ELF-1 (cell line): ENCODE measurements at regions not wholly inside any gene's neighbourhood (a gene's known extent, or its start where the extent isn't known, plus 50 kb on each side); places are given as distances from the start of the nearest gene placed in this dataset.

Experiments used
- DNase-seq: peaks from one replicate; pipeline ENCODE4 v3.0.0-alpha.2; 2016; ENCODE audit warnings: low read depth, low spot score

DNA sequence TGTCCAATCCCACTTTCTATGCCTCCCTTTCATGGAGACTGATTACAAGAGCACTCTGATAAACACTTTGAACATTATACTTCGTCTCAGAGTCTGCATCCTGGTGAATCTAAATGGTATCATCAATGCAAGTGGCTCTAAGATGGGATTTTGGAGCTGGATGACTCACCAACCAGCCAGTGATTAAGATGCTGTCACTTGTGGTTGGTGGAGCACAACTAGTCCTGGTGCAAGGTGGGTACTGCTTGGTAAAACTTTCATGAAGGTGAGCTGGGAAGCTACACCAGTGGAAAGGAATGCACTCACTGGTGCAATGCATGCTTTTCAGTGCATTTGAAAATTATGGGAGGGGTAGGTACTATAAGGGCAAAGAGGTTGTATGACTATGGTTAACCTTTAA is 137.7 kb upstream of the TRIB2 start:
- no peak for DNase-seq

DNA sequence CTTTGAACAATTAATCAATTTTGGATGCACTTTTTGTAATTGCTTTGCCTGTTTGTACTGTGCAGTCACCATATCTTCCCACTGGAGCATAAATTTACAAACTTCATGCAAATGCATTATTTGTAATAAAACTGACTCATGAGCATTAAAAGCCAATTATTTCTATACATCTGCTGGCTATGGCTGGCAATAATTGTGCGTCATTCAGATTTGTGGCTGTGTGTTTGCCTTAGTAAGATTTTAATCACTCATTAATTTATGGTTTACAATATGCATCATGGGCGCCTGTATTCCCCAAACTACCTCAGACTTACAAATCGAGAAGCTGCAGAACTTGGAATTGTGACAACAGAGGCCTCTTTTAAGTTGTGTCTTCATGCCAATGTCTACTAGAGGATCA is 132.4 kb upstream of the TRIB2 start:
- no peak for DNase-seq

- DNase-seq, result no peak
Measured at GRCh38 chr2:12585784-12586183, 131.0 kb upstream of the TRIB2 start.

DNA sequence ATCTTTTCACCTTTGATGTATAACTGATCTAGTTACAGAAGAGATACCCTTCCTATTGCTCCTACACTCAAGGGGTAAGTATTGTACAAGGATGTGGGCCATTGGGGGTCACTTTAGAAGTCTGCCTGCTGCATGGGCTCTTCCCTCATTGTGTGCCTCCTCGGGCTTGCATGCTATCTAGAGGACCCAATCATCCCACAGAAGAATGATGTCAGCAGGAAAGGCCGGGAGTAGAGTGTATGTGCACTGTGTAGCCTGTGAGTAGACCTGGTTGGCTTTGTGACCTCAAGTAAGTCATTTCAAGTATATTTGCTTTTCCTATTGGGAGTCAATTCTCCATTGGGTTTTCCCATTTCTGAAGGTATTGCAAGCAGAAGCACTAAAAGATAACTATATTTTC is 129.5 kb upstream of the TRIB2 start:
- DNase-seq, result no peak

GRCh38 chr2:12587729-12588522 is 128.8 kb upstream of the TRIB2 start:
- DNase-seq, result no peak

DNA sequence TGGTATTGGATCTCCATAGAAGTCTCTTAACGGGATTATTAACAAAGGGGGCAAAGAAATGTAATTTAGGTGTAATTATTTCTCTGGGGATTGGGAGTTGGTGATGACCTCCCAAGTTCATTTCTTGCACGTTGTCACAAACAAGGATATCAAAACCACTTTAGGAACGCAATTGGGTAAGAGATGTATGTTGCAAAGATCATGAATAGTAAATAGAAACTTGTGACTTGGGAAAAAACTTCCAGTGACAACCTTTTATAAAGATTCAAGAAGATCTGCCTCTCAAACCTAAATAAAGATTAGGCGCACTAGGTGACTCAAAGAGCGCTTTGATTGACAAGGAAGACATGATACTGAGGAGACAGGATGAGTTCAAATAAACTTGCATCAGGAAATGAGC is 127.8 kb upstream of the TRIB2 start:
- DNase-seq, result no peak

- DNase-seq, result no peak
Measured at GRCh38 chr2:12589802-12590320, 126.9 kb upstream of the TRIB2 start.

GRCh38 chr2:12592296-12592695 is 124.4 kb upstream of the TRIB2 start:
- DNase-seq, result no peak

GRCh38 chr2:12594590-12594989 is 122.1 kb upstream of the TRIB2 start:
- no peak for DNase-seq

- no peak for DNase-seq
Measured at GRCh38 chr2:12596771-12597170, 120.0 kb upstream of the TRIB2 start.

GRCh38 chr2:12597610-12598009 is 119.1 kb upstream of the TRIB2 start:
- no peak for DNase-seq

DNA sequence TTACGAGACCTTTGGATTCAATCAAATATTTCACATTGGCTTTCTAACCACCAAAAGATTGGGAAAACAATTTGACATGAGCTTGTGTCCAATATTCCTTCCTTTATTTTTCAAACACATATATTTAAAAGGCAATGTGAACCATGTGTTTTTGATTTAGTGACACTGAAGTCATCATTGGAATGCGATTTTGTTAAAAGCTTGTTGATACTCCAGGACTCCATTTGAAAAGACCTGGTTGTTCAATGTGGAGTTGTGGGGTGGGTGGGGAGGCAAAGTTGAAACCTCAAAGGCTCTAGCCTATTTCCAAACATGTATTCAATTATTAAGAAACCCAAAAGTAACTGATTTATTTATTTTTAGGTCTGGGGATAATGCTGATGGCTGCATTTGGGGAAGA is 114.1 kb upstream of the TRIB2 start:
- no peak for DNase-seq

GRCh38 chr2:12603781-12604295 is 112.9 kb upstream of the TRIB2 start:
- no peak for DNase-seq

DNA sequence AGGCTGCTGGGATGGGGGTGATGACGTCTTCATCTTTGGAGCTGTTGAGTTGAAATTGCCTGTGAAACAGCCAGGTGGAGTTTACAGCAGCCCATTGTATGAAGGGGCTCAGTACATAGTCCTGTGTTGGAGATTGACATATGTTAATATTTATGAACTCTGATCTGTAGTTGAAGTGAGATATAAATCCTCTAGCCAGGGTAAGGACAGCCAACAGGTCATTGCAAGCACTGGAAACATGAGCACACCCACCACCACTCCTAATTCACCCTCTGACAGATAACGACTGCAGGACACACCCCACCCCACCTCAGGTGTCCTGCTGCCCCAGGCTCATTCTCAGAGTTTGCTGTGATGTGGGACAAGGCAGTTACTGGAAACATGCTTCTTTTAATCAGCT is 112.4 kb upstream of the TRIB2 start:
- no peak for DNase-seq

GRCh38 chr2:12605366-12605765 is 111.4 kb upstream of the TRIB2 start:
- no peak for DNase-seq

DNA sequence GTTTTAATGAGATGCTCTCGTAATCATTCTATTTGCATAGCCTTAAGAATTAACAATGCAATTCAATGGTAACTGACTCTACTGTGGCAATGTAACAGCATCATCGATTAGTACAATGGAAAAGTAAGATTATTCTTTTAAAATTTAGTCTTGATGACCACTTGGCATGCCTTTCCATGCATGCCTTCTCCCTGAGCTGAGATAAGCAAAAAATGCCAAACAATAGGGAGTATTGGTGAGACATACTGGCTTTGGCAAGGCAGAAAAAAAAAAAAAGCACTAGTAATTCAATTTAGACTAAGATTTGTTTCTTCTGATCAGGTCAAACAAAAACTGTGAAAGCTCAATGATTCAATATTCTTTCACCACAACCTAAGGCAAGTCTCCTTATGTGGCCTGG is 110.8 kb upstream of the TRIB2 start:
- DNase-seq, result no peak

GRCh38 chr2:12606472-12607000 is 110.2 kb upstream of the TRIB2 start:
- no peak for DNase-seq

DNA sequence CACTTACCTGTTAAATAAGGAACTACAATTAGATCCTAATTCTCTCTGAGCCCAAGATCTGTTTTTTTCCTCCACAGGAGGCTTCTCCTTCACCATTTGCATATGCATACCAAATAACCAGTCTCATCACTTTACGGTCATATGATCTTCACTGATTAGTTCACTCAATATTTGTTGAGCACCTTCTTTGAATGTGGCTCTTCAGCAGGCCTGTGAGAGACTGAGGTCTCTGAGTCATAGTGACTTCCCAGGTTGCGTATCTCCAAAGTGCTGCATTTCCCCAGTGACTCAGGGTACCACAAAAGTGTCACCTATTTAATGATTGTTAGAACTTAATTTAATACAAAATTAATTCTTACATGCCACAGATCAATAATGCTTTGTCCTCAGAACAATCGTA is 108.8 kb upstream of the TRIB2 start:
- no peak for DNase-seq

DNA sequence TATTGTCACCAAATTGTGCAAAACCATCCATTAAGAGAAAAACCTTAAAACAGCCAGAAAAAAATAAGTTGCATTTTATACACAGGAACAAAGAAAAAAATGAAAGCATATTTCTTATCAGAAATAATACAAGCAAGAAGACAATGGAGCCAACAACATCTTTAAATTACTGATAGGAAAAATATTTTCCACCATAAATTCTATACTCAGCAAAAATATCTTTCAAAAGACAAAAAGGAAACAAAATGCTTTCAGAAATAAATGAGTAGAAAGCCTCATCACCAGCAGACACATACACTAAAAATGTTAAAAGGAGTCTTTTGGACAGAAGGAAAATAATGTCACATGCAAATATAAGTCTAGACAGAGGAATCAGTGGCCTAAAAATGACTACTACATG is 106.4 kb upstream of the TRIB2 start:
- DNase-seq, result no peak

- DNase-seq, result no peak
Measured at GRCh38 chr2:12612168-12612567, 104.6 kb upstream of the TRIB2 start.

DNA sequence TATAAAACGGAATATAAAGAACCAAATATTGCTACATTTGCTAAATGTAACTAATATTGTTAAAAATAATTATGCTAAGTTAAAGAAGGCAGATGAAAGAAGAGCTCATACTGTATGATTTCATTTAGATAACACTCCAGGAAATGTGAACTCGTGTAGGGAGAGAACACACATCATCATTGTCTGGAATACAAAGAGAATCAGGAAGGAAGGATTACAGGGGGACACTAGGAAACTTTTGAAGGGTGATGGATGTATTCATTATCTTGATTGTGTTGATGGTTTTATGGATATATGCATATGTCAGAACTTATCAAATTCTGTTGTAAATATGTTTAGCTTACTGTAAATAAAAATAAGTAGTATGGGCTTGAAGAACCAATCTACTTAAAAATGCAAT is 104.1 kb upstream of the TRIB2 start:
- DNase-seq, result no peak

DNA sequence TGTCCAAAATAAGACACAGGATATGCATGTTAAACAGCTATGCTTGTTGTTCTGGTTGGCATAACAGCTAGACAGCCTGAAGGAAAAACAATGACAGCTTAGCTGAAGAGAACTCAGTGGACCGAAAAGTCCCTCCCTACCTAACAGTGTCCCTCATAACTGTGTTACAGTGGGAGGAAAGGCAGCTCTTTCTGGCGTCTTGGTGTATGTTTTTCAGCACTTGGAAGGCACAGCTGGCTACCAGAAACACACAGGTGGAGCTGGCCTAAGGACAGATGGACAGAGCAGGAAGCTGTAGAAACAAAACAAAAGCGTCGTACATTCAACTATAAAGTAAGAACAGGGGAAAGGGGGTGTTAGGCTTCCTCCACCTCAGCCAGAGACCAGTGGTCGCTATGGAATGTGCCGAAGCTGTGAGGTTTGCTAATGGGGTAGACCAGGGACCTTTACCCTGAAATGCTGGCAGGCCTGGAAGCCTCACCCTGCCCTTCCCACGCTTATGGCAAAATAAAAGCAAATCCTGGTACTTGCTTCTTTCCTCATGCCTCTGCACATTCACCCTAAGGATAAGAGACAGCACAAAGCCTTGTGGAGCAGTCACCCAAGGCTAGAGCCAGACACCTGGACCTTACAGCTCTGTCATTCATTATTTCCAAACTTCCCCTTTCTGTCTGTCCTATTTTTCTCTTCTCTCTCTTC is 103.5 kb upstream of the TRIB2 start:
- DNase-seq, result no peak

DNA sequence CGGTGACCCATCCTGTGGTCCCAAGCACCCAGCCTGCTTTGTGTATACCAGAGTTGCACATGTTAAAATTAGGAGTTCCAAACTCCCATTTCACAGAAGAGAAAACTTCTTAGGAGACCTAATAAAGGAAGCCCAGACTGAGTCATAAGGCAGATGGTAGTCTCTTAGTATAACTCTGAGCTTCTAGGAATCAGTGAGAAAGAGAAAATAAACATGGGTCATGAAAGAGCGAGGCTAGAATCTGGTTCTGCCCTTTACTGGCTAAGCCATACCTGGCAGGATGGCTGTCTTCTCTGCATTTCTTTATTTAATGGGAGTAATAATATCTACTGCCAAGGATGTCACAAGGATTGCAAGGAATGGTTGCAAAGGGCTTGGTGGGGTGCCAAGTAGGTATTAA is 101.2 kb upstream of the TRIB2 start:
- no peak for DNase-seq
